H1 (cell line): ENCODE measurements at regions not wholly inside any gene's neighbourhood (a gene's known extent, or its start where the extent isn't known, plus 50 kb on each side); places are given as distances from the start of the nearest gene placed in this dataset.

ENCODE experiments used
- CTCF ChIP-seq, 3 experiments: IDR thresholded peaks; 1 replicate in 2 of 3; 2 replicates in 1 of 3; pipeline versions ENCODE4 v1.5.1 to v1.6.1; 2011; ENCODE audit warnings: low read length in 3 of 3, mild to moderate bottlenecking in 3 of 3, inconsistent platforms in 2 of 3, low read depth in 1 of 3, moderate library complexity in 1 of 3; ENCODE audit not compliant: insufficient read depth in 1 of 3; ENCODE audit errors: control extremely low read depth in 1 of 3
- EZH2 ChIP-seq: fragments of 200-600 bp; sonication (generic); IDR thresholded peaks from 2 replicates; pipeline ENCODE4 v1.7.1; 2012; ENCODE audit warnings: low read depth, mild to moderate bottlenecking, moderate library complexity, low read length, inconsistent platforms; ENCODE audit not compliant: severe bottlenecking
- MAX ChIP-seq: IDR thresholded peaks from 2 replicates; pipeline ENCODE4 v1.6.1; 2012; ENCODE audit warnings: inconsistent platforms
- POLR2A ChIP-seq, 2 experiments: IDR thresholded peaks; 1 replicate in 1 of 2; 2 replicates in 1 of 2; pipeline ENCODE4 v1.6.1; 2011; ENCODE audit warnings: low read depth in 2 of 2, low read length in 2 of 2, mild to moderate bottlenecking in 2 of 2; ENCODE audit errors: control extremely low read depth in 1 of 2
- RAD21 ChIP-seq, 2 experiments: IDR thresholded peaks in 1 of 2; conservative IDR thresholded peaks in 1 of 2; 2 replicates each; pipeline ENCODE4 v1.6.1; 2011; ENCODE audit warnings: low read depth in 2 of 2, low read length in 2 of 2, improper control_type of control experiment in 1 of 2, inconsistent platforms in 1 of 2, mild to moderate bottlenecking in 1 of 2, moderate library complexity in 1 of 2
- RFX5 ChIP-seq: IDR thresholded peaks from 2 replicates; pipeline ENCODE4 v1.6.1; 2011; ENCODE audit warnings: low read depth, low read length, improper control_type of control experiment, borderline replicate concordance
- SIRT6 ChIP-seq: IDR thresholded peaks from one replicate; pipeline ENCODE4 v1.7.1; 2012; ENCODE audit warnings: low read length, inconsistent platforms
- SRF ChIP-seq: IDR thresholded peaks from 2 replicates; pipeline ENCODE4 v1.6.1; 2011; ENCODE audit warnings: mild to moderate bottlenecking, low read depth, low read length, moderate library complexity
- TEAD4 ChIP-seq: IDR thresholded peaks from 2 replicates; pipeline ENCODE4 v1.6.1; 2012; ENCODE audit warnings: low read depth, low read length, inconsistent platforms, mixed read lengths

GRCh38 chr10:10318856-10319255 is 698.8 kb upstream of the CELF2 start:
- no peak for TF ChIP-seq SRF
- TF ChIP-seq POLR2A (IDR thresholded peaks at IDR 0.05; ENCODE audit: control extremely low read depth in 1 of 2, low read depth in 2 of 2, low read length in 2 of 2): no peak
- no peak for TF ChIP-seq CTCF (IDR thresholded peaks at IDR 0.05; ENCODE audit: control extremely low read depth in 1 of 3, insufficient read depth in 1 of 3, low read depth in 1 of 3, low read length in 3 of 3)
- no peak for TF ChIP-seq TEAD4
- TF ChIP-seq RAD21 (IDR thresholded peaks at IDR 0.05 in 1 of 2, conservative IDR thresholded peaks at IDR 0.05 in 1 of 2; ENCODE audit: low read depth in 2 of 2, low read length in 2 of 2): no peak
- no peak for TF ChIP-seq RFX5
- TF ChIP-seq EZH2: no peak
- TF ChIP-seq SIRT6: no peak
- TF ChIP-seq MAX: no peak
